ENCODE measurements at regions not wholly inside any gene's neighbourhood (a gene's known extent, or its start where the extent isn't known, plus 50 kb on each side); places are given as distances from the start of the nearest gene placed in this dataset.
A peak's percentile ranks its signal among the peaks of the same experiment; 100 is the strongest.

DNA sequence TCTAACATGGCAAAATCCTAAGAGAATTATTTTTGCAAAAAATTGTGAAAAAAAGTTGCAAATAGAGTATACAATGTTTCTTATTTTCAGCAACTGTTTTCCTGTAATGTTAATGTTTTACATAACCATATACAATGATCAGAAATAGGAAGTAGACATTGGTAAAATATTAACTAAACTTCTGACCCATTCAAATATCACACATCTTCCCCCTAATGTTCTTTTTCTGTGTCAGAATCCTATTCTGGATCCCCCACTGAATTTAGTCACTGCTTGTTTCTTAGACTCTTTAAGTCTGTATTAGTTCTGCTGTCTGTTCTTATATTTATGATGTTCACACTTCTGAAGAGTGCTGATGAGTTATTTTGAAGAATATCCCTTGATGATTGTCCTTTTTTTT is 62.0 kb downstream of the HFE start:
- Histone ChIP-seq H3K9me3 (no peaks in the 10 kb centered on the region), H3K4me2 (0 out of 3 replicates have a peak overlapping the region, but pooled peaks have one; percentile 21), H3K4me1 (peaks cover 28% of the 10 kb centered on the region), H3K27ac (no peak overlapping the region), H3K4me3 (no peak overlapping the region)
- TF ChIP-seq CHD4 (IDR thresholded peaks at IDR 0.05; ENCODE audit: borderline replicate concordance): no peak
- TF ChIP-seq HOXA7 (CRISPR knock-in tag; IDR thresholded peaks at IDR 0.05): no peak
- TF ChIP-seq RFX5 (IDR thresholded peaks at IDR 0.05): no peak
- TF ChIP-seq NPAS2 (CRISPR knock-in tag; IDR thresholded peaks at IDR 0.05; ENCODE audit: borderline replicate concordance): no peak
- no peak for TF ChIP-seq POLR2A (IDR thresholded peaks at IDR 0.05; ENCODE audit: low read length)
- no peak for TF ChIP-seq RCOR1 (IDR thresholded peaks at IDR 0.05; ENCODE audit: low read depth, low read length)
- no peak for TF ChIP-seq HOXB13 (CRISPR knock-in tag; IDR thresholded peaks at IDR 0.05; ENCODE audit: low read depth)
- TF ChIP-seq ZNF302 (CRISPR knock-in tag; IDR thresholded peaks at IDR 0.05): no peak
- no peak for ATAC-seq
- no peak for FAIRE-seq
- POLR2A ChIA-PET: no interaction called here
- DNase-seq (ENCODE audit: low read depth in 1 of 2, low spot score in 1 of 2): no peak
- CTCF ChIA-PET: no interaction called here

DNA sequence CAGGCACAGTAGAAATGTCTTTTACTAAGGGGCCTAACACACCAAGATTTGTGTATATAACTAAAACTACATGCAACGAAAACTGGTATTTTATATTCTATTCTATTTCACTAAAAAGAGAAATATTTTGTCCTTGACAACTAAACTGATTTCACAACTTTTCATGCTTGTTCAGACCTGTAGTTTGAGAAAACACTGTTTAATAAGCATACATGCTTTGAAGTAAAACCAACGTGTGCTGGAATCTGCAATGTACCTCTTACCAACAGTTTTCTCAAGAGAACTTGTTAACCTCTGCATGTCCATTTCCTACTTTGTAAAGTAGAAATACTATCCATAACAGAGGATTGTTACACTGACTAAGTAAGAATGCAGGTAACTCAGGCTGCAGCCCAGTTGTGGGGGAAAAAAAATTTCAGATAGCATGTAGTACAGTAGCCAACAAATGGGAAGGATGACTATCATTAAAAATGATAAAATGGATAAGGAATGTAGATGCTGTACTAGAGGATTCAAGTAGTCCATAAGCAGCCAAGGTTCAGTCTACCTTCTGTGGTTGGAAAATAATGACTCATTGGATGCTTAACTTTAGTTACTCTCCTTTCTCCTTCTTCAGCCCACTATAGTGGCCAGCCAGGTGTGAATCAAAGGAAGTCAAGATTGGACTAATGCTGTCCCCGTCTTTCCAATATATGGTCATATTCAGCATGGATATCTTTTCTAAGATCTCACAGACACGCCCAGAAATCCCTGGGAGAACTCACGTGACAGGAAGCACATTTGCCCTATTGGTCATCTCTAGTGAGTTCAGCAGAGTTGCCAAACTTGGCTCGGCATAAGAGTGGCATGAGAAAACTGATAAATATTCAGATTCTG is 65.2 kb downstream of the HFE start:
- no peak for ATAC-seq
- H3K27ac ChIP-seq: peak overlapping the region; percentile 27 to 60; a peak in 4 of 6 replicates
- DNase-seq (ENCODE audit: low read depth in 1 of 2, low spot score in 1 of 2): peak in 1 of 2 experiments; percentile 43
- H3K4me3 ChIP-seq: no peak overlapping the region
- TF ChIP-seq, protein P1, sequence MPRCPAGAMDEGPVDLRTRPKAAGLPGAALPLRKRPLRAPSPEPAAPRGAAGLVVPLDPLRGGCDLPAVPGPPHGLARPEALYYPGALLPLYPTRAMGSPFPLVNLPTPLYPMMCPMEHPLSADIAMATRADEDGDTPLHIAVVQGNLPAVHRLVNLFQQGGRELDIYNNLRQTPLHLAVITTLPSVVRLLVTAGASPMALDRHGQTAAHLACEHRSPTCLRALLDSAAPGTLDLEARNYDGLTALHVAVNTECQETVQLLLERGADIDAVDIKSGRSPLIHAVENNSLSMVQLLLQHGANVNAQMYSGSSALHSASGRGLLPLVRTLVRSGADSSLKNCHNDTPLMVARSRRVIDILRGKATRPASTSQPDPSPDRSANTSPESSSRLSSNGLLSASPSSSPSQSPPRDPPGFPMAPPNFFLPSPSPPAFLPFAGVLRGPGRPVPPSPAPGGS (IDR thresholded peaks at IDR 0.05): no peak
- TF ChIP-seq ESRRA (IDR thresholded peaks at IDR 0.05; ENCODE audit: borderline replicate concordance, low read length) (no peak), PHF8 (IDR thresholded peaks at IDR 0.05; ENCODE audit: borderline replicate concordance, low read depth) (no peak), KDM5A (IDR thresholded peaks at IDR 0.05) (no peak), RCOR1 (IDR thresholded peaks at IDR 0.05; ENCODE audit: low read depth, low read length) (no peak), HDAC2 (IDR thresholded peaks at IDR 0.05) (no peak)
- TF ChIP-seq, protein P2, sequence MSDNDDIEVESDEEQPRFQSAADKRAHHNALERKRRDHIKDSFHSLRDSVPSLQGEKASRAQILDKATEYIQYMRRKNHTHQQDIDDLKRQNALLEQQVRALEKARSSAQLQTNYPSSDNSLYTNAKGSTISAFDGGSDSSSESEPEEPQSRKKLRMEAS (IDR thresholded peaks at IDR 0.05): no peak
- TF ChIP-seq, protein P3, sequence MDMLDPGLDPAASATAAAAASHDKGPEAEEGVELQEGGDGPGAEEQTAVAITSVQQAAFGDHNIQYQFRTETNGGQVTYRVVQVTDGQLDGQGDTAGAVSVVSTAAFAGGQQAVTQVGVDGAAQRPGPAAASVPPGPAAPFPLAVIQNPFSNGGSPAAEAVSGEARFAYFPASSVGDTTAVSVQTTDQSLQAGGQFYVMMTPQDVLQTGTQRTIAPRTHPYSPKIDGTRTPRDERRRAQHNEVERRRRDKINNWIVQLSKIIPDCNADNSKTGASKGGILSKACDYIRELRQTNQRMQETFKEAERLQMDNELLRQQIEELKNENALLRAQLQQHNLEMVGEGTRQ (IDR thresholded peaks at IDR 0.05): peak; percentile 35
- no peaks in the 10 kb centered on the region for H3K9me3 ChIP-seq
- 64% methylated on average over 6 of the region's 6 CpGs for WGBS (ENCODE audit: missing lambda C conversion rate)
- peaks cover 34% of the 10 kb centered on the region for H3K4me1 ChIP-seq
- FAIRE-seq: no peak
- ChIA-PET POLR2A (interaction anchor here (1.0 to 1.1 kb wide), 2 partner anchors 20 to 21 kb away, joined by 3 read pairs; no protein-coding TSS in a partner anchor), CTCF (interaction anchor here (1.2 kb wide), 1 partner anchor 27 kb away, joined by 3 read pairs; no protein-coding TSS in a partner anchor)
- H3K4me2 ChIP-seq: peak overlapping the region; percentile 61

DNA sequence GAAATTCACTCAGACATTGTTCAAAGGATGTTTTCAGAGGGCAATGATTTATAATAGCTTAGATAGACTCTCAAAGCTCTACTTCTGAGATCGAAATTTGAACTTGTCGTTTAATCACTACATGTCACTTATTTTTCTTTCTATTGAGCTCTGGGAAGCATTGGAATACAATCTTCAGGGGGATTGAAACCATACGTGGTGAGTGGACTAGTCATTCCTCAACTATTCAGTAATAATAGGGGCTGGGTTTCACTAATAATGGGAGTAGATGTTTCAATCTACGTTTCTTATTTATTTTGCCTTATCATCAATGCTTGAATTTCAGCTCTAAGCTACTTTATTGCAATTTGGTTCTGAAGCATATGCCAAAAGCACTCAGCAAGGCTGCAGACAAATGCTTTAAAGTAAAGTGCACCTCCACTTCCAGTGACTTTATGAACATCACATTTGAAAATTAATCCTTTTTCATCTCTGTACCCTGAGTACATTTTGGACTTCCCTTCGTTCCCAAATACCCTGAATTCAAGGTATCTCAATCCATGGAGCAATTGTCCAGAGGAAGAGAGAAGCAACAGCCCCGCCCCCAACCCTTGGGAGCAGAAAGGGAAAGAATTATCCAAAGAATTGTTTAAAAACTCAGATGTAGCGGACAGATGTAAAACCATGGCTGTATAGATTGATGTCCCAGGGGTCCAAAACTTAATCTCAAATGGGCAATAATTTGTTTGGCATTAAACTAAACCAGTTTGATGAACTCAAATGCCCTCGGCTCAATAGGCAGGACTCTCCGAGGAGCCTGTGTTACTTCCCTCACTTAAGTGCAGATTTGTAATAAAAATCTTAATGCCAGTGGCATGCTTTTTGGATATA is 68.1 kb downstream of the HFE start:
- Histone ChIP-seq H3K4me3 (peak overlapping the region; percentile 72), H3K27ac (peak overlapping the region; percentile 91 to 95), H3K4me1 (peaks cover 30% of the 10 kb centered on the region), H3K4me2 (peak overlapping the region; percentile 87), H3K9me3 (no peaks in the 10 kb centered on the region)
- CTCF ChIA-PET: interaction anchor here (0.9 to 4.6 kb wide), 3 partner anchors 9 to 30 kb away, joined by 3 to 22 read pairs (median 4); a partner anchor contains a TSS
- 10% methylated on average over 9 of the region's 9 CpGs for WGBS (ENCODE audit: missing lambda C conversion rate)
- POLR2A ChIA-PET: interaction anchor here (0.6 to 6.9 kb wide), 11 partner anchors 25 to 1738 kb away, joined by 3 to 350 read pairs (median 7); a partner anchor contains a TSS
- no peak for ATAC-seq
- peak; percentile 18 to 26 for DNase-seq (ENCODE audit: low read depth in 1 of 2, low spot score in 1 of 2)
- no peak for FAIRE-seq
- TF ChIP-seq CBX2 (IDR thresholded peaks at IDR 0.05; ENCODE audit: borderline replicate concordance, low read depth): no peak
- TF ChIP-seq EP300 (IDR thresholded peaks at IDR 0.05): no peak
- no peak for TF ChIP-seq RNF2 (IDR thresholded peaks at IDR 0.05; ENCODE audit: borderline replicate concordance, low read depth)
- TF ChIP-seq, protein P4, sequence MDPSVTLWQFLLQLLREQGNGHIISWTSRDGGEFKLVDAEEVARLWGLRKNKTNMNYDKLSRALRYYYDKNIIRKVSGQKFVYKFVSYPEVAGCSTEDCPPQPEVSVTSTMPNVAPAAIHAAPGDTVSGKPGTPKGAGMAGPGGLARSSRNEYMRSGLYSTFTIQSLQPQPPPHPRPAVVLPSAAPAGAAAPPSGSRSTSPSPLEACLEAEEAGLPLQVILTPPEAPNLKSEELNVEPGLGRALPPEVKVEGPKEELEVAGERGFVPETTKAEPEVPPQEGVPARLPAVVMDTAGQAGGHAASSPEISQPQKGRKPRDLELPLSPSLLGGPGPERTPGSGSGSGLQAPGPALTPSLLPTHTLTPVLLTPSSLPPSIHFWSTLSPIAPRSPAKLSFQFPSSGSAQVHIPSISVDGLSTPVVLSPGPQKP (IDR thresholded peaks at IDR 0.05; ENCODE audit: low read depth, low read length): no peak
- no peak for TF ChIP-seq TFCP2L1 (CRISPR knock-in tag; IDR thresholded peaks at IDR 0.05)
- TF ChIP-seq MAZ (IDR thresholded peaks at IDR 0.05; ENCODE audit: borderline replicate concordance, low read depth, low read length): no peak
- TF ChIP-seq POLR2AphosphoS2 (conservative IDR thresholded peaks at IDR 0.05; ENCODE audit: low read length): no peak
- no peak for TF ChIP-seq HOXB5 (CRISPR knock-in tag; IDR thresholded peaks at IDR 0.05)
- TF ChIP-seq, protein P5, sequence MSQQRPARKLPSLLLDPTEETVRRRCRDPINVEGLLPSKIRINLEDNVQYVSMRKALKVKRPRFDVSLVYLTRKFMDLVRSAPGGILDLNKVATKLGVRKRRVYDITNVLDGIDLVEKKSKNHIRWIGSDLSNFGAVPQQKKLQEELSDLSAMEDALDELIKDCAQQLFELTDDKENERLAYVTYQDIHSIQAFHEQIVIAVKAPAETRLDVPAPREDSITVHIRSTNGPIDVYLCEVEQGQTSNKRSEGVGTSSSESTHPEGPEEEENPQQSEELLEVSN (IDR thresholded peaks at IDR 0.05; ENCODE audit: borderline replicate concordance, low read depth): no peak
- TF ChIP-seq NPAS2 (CRISPR knock-in tag; IDR thresholded peaks at IDR 0.05; ENCODE audit: borderline replicate concordance): no peak
- no peak for TF ChIP-seq GATA3 (IDR thresholded peaks at IDR 0.05; ENCODE audit: borderline replicate concordance)
- no peak for TF ChIP-seq NFE2L2 (conservative IDR thresholded peaks at IDR 0.05; ENCODE audit: low read length)
- no peak for TF ChIP-seq MYC (IDR thresholded peaks at IDR 0.05; ENCODE audit: borderline replicate concordance, low read length)
- TF ChIP-seq ZFP36 (IDR thresholded peaks at IDR 0.05; ENCODE audit: borderline replicate concordance, partially characterized antibody): no peak

All from A549 (cell line).